Hepatocyte (in vitro differentiated cells): ENCODE measurements at regions not wholly inside any gene's neighbourhood (a gene's known extent, or its start where the extent isn't known, plus 50 kb on each side); places are given as distances from the start of the nearest gene placed in this dataset.

Source experiments
- CTCF ChIP-seq: fragments of 200-600 bp; sonication (generic); IDR thresholded peaks from 2 replicates; pipeline ENCODE4 v1.5.1; 2016; ENCODE audit warnings: antibody characterized with exemption, mild to moderate bottlenecking; ENCODE audit not compliant: poor library complexity
- EZH2phosphoT487 ChIP-seq: fragments of 200-600 bp; sonication (generic); IDR thresholded peaks from one replicate; pipeline ENCODE4 v1.6.1; 2018; ENCODE audit warnings: antibody characterized with exemption, mild to moderate bottlenecking, low read depth, moderate library complexity; ENCODE audit not compliant: unreplicated experiment, severe bottlenecking

- no peak for TF ChIP-seq CTCF
- no peak for TF ChIP-seq EZH2phosphoT487
Observed at GRCh38 chr6:10000551-10000950, 414.3 kb downstream of the TFAP2A start.
